ENCODE measurements at regions not wholly inside any gene's neighbourhood (a gene's known extent, or its start where the extent isn't known, plus 50 kb on each side); places are given as distances from the start of the nearest gene placed in this dataset.
"Not testable (repeated sequence)": the region's sequence is repeated elsewhere in the genome, so short reads cannot be mapped to it uniquely, and the experiment has no call there.

GRCh38 chr2:129374452-129374851, 605.0 kb upstream of the RAB6C start:
- no peak for DNase-seq (ENCODE audit: low read depth in 2 of 2, low spot score in 1 of 2)

GRCh38 chr2:129375632-129376425, 603.6 kb upstream of the RAB6C start:
- no peak for DNase-seq (ENCODE audit: low read depth in 2 of 2, low spot score in 1 of 2)

- DNase-seq (ENCODE audit: low read depth in 2 of 2, low spot score in 1 of 2): no peak
Measured at GRCh38 chr2:129376426-129377077, 602.9 kb upstream of the RAB6C start.

- DNase-seq (ENCODE audit: low read depth in 2 of 2, low spot score in 1 of 2): no peak
Measured at GRCh38 chr2:129377078-129377469, 602.4 kb upstream of the RAB6C start.

GRCh38 chr2:129378186-129378585, 601.3 kb upstream of the RAB6C start:
- DNase-seq (ENCODE audit: low read depth in 2 of 2, low spot score in 1 of 2): no peak

- DNase-seq (ENCODE audit: low read depth in 2 of 2, low spot score in 1 of 2): no peak
Measured at GRCh38 chr2:129379411-129379810, 600.1 kb upstream of the RAB6C start.

- DNase-seq (ENCODE audit: low read depth in 2 of 2, low spot score in 1 of 2): no peak
Measured at GRCh38 chr2:129381789-129382188, 597.7 kb upstream of the RAB6C start.

GRCh38 chr2:129388870-129389269, 590.6 kb upstream of the RAB6C start:
- DNase-seq (ENCODE audit: low read depth in 2 of 2, low spot score in 1 of 2): no peak

- no peak for DNase-seq (ENCODE audit: low read depth in 2 of 2, low spot score in 1 of 2)
Measured at GRCh38 chr2:129393816-129394215, 585.6 kb upstream of the RAB6C start.

GRCh38 chr2:129396980-129397599, 582.4 kb upstream of the RAB6C start:
- no peak for DNase-seq (ENCODE audit: low read depth in 2 of 2, low spot score in 1 of 2)

- no peak for DNase-seq (ENCODE audit: low read depth in 2 of 2, low spot score in 1 of 2)
Measured at GRCh38 chr2:129400826-129401225, 578.6 kb upstream of the RAB6C start.

GRCh38 chr2:129402076-129402475, 577.4 kb upstream of the RAB6C start:
- DNase-seq (ENCODE audit: low read depth in 2 of 2, low spot score in 1 of 2): no peak

- DNase-seq (ENCODE audit: low read depth in 2 of 2, low spot score in 1 of 2): no peak
Measured at GRCh38 chr2:129404000-129404685, 575.3 kb upstream of the RAB6C start.

GRCh38 chr2:129408570-129408969, 570.9 kb upstream of the RAB6C start:
- no peak for DNase-seq (ENCODE audit: low read depth in 2 of 2, low spot score in 1 of 2)

- DNase-seq (ENCODE audit: low read depth in 2 of 2, low spot score in 1 of 2): not testable (repeated sequence)
Measured at GRCh38 chr2:129417041-129417440, 562.4 kb upstream of the RAB6C start.

- DNase-seq (ENCODE audit: low read depth in 2 of 2, low spot score in 1 of 2): no peak
Measured at GRCh38 chr2:129422028-129422427, 557.4 kb upstream of the RAB6C start.

GRCh38 chr2:129428086-129428660, 551.3 kb upstream of the RAB6C start:
- no peak for DNase-seq (ENCODE audit: low read depth in 2 of 2, low spot score in 1 of 2)

- DNase-seq (ENCODE audit: low read depth in 2 of 2, low spot score in 1 of 2): no peak
Measured at GRCh38 chr2:129430911-129431310, 548.6 kb upstream of the RAB6C start.

- no peak for DNase-seq (ENCODE audit: low read depth in 2 of 2, low spot score in 1 of 2)
Measured at GRCh38 chr2:129431881-129432280, 547.6 kb upstream of the RAB6C start.

GRCh38 chr2:129436809-129437208, 542.7 kb upstream of the RAB6C start:
- no peak for DNase-seq (ENCODE audit: low read depth in 2 of 2, low spot score in 1 of 2)

- DNase-seq (ENCODE audit: low read depth in 2 of 2, low spot score in 1 of 2): no peak
Measured at GRCh38 chr2:129437725-129438124, 541.7 kb upstream of the RAB6C start.
